ENCODE measurements at regions not wholly inside any gene's neighbourhood (a gene's known extent, or its start where the extent isn't known, plus 50 kb on each side); places are given as distances from the start of the nearest gene placed in this dataset.

- H3K9me3 ChIP-seq = no peaks in the 10 kb centered on the region
- no peak for DNase-seq
- no peaks in the 10 kb centered on the region for H3K36me3 ChIP-seq
- peaks cover 8 to 11% of the 10 kb centered on the region in 2 donors for H3K4me1 ChIP-seq
- intact Hi-C loops (cut with DNase I; ENCODE audit: low total_unique reads) = no loop called here
- H3K27ac ChIP-seq = no peak overlapping the region
- TF ChIP-seq CTCF (IDR thresholded peaks at IDR 0.05 in 4 of 5, conservative IDR thresholded peaks at IDR 0.05 in 1 of 5) (no peak), POLR2A (IDR thresholded peaks at IDR 0.05) (no peak)
- in situ Hi-C loops (cut with MboI; ENCODE audit: low sequenced_read_pairs in 4 of 4) = no loop called here
- H3K27me3 ChIP-seq = no peaks in the 10 kb centered on the region
- no peak for ATAC-seq
- H3K4me3 ChIP-seq = no peak overlapping the region
These were observed 318.1 kb downstream of the RPS24 start for GRCh38 chr10:78351809-78352208.

GRCh38 chr10:78353636-78354035 lies 320.0 kb downstream of the RPS24 start:
- no peak for DNase-seq
- ATAC-seq = no peak
- intact Hi-C loops (cut with DNase I; ENCODE audit: low total_unique reads) (no loop called here), in situ Hi-C loops (cut with MboI; ENCODE audit: low sequenced_read_pairs in 4 of 4) (no loop called here)
- no peak for TF ChIP-seq POLR2A (IDR thresholded peaks at IDR 0.05)
- no peak for TF ChIP-seq CTCF (IDR thresholded peaks at IDR 0.05 in 4 of 5, conservative IDR thresholded peaks at IDR 0.05 in 1 of 5)
- no peak overlapping the region for H3K27ac ChIP-seq
- H3K4me3 ChIP-seq = no peak overlapping the region
- no peaks in the 10 kb centered on the region for H3K27me3 ChIP-seq
- H3K9me3 ChIP-seq = no peaks in the 10 kb centered on the region
- H3K4me1 ChIP-seq = peaks cover 6 to 7% of the 10 kb centered on the region in 2 donors
- no peaks in the 10 kb centered on the region for H3K36me3 ChIP-seq

- ATAC-seq (no peak), DNase-seq (no peak)
- no peak for TF ChIP-seq CTCF (IDR thresholded peaks at IDR 0.05 in 4 of 5, conservative IDR thresholded peaks at IDR 0.05 in 1 of 5)
- no peak for TF ChIP-seq POLR2A (IDR thresholded peaks at IDR 0.05)
- Histone ChIP-seq H3K4me3 (no peak overlapping the region), H3K27me3 (no peaks in the 10 kb centered on the region), H3K4me1 (peaks cover 2% of the 10 kb centered on the region in 2 donors), H3K9me3 (no peaks in the 10 kb centered on the region), H3K36me3 (no peaks in the 10 kb centered on the region), H3K27ac (no peak overlapping the region)
- in situ Hi-C loops (cut with MboI; ENCODE audit: low sequenced_read_pairs in 4 of 4) = no loop called here
- intact Hi-C loops (cut with DNase I; ENCODE audit: low total_unique reads) = no loop called here
These were observed 320.4 kb downstream of the RPS24 start for GRCh38 chr10:78354101-78354500.

GRCh38 chr10:78356291-78356900 lies 322.7 kb downstream of the RPS24 start:
- Histone ChIP-seq H3K9me3 (no peaks in the 10 kb centered on the region), H3K36me3 (no peaks in the 10 kb centered on the region), H3K4me1 (no peaks in the 10 kb centered on the region), H3K27me3 (no peaks in the 10 kb centered on the region), H3K27ac (no peak overlapping the region), H3K4me3 (no peak overlapping the region)
- TF ChIP-seq CTCF (IDR thresholded peaks at IDR 0.05 in 4 of 5, conservative IDR thresholded peaks at IDR 0.05 in 1 of 5) (no peak), POLR2A (IDR thresholded peaks at IDR 0.05) (no peak)
- in situ Hi-C loops (cut with MboI; ENCODE audit: low sequenced_read_pairs in 4 of 4) (no loop called here), intact Hi-C loops (cut with DNase I; ENCODE audit: low total_unique reads) (no loop called here)
- no peak for DNase-seq
- ATAC-seq = peak in 1 of 2 donors; percentile 44

Data from gastrocnemius medialis (tissue), 4 donors.